Loucy (cell line): ENCODE measurements at regions not wholly inside any gene's neighbourhood (a gene's known extent, or its start where the extent isn't known, plus 50 kb on each side); places are given as distances from the start of the nearest gene placed in this dataset.

ENCODE experiments used
- H2AFZ ChIP-seq: fragments of 200-600 bp; sonication (generic); 2 replicates; pipeline ENCODE4 v1.6.0; 2016; ENCODE audit warnings: antibody characterized with exemption, mild to moderate bottlenecking, low read length, moderate library complexity
- H3F3A ChIP-seq: fragments of 200-600 bp; 2 replicates; pipeline ENCODE4 v1.6.0; 2016; ENCODE audit warnings: antibody characterized with exemption, low read depth, mild to moderate bottlenecking
- H3K27me3 ChIP-seq: fragments of 200-600 bp; sonication (generic); 2 replicates; pipeline ENCODE4 v1.6.1; 2014; ENCODE audit warnings: low read length, mild to moderate bottlenecking; ENCODE audit not compliant: insufficient read depth, poor library complexity, severe bottlenecking
- H3K36me3 ChIP-seq: fragments of 200-600 bp; sonication (generic); 2 replicates; pipeline ENCODE4 v1.6.1; 2016; ENCODE audit warnings: low read length; ENCODE audit not compliant: insufficient read depth
- H3K4me1 ChIP-seq: fragments of 200-600 bp; sonication (generic); 2 replicates; pipeline ENCODE4 v1.5.1; 2014; ENCODE audit warnings: low read length, mild to moderate bottlenecking; ENCODE audit not compliant: insufficient read depth, poor library complexity, severe bottlenecking
- H3K4me2 ChIP-seq: fragments of 200-600 bp; sonication (generic); 2 replicates; pipeline ENCODE4 v1.6.0; 2014; ENCODE audit warnings: antibody characterized with exemption, low read length, low read depth, mild to moderate bottlenecking; ENCODE audit not compliant: poor library complexity, severe bottlenecking
- H3K4me3 ChIP-seq: fragments of 200-600 bp; sonication (generic); 2 replicates; pipeline ENCODE4 v1.5.1; 2014; ENCODE audit warnings: low read length, mild to moderate bottlenecking, mixed read lengths; ENCODE audit not compliant: poor library complexity, severe bottlenecking
- H3K79me2 ChIP-seq: fragments of 200-600 bp; sonication (generic); 2 replicates; pipeline ENCODE4 v1.6.1; 2014; ENCODE audit warnings: low read length; ENCODE audit not compliant: insufficient read depth
- H3K9ac ChIP-seq: fragments of 200-600 bp; sonication (generic); 2 replicates; pipeline ENCODE4 v1.6.0; 2014; ENCODE audit warnings: mild to moderate bottlenecking, low read depth, low read length, moderate library complexity; ENCODE audit not compliant: poor library complexity, severe bottlenecking
- H3K9me2 ChIP-seq: fragments of 200-600 bp; sonication (generic); replicated peaks from 2 replicates; pipeline ENCODE4 v1.6.1; 2016; ENCODE audit warnings: low read depth, low read length, mixed read lengths
- H3K9me3 ChIP-seq: fragments of 200-600 bp; sonication (generic); 2 replicates; pipeline ENCODE4 v1.6.1; 2014; ENCODE audit warnings: mild to moderate bottlenecking, antibody characterized with exemption, low read length, low read depth; ENCODE audit not compliant: insufficient read depth
- H4K20me1 ChIP-seq: fragments of 200-600 bp; sonication (generic); 2 replicates; pipeline ENCODE4 v1.6.0; 2014; ENCODE audit warnings: antibody characterized with exemption, low read length, mild to moderate bottlenecking; ENCODE audit not compliant: insufficient read depth, poor library complexity, severe bottlenecking
- EZH2phosphoT487 ChIP-seq: fragments of 200-600 bp; IDR thresholded peaks from 2 replicates; pipeline ENCODE4 v1.6.1; 2018; ENCODE audit warnings: antibody characterized with exemption, mild to moderate bottlenecking, moderate library complexity, borderline replicate concordance
- TF ChIP-seq, protein P1 (sequence below): fragments of 200-600 bp; sonication (generic); conservative IDR thresholded peaks from 2 replicates; pipeline ENCODE4 v1.5.1; 2014; ENCODE audit warnings: mild to moderate bottlenecking, antibody characterized with exemption, low read length

DNA sequence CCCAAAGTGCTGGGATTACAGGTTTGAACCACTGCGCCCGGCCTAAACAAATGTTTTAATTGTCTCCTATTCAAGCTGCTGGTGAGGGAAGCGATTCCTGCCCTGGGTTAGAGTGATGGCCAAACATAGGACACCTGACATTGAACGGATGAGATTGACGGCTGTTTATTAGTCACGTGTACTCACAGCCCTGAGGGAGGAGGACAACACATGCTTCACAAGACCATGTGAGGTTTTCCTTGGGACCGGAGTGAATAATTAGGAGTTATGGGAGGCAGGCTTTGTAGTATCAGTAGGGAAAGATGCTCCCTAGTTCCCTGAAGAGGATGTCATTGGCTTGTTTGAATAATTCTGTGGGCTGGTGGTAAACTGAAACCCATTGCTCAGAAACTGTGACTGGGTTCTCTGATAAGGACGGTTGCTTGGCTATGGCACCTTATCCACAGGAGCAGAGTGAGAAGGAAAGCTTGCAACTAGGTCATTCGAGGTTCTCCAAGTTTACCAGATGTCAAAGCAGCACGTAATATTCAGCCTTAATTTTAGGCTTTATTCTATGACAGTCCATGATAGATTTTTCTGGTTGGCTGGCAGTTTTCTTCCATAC lies 245.8 kb downstream of the PLA2G4A start:
- Histone ChIP-seq H3K9me2 (no peaks in the 10 kb centered on the region), H2AFZ (no peak overlapping the region), H3K4me3 (no peak overlapping the region), H3K9me3 (no peaks in the 10 kb centered on the region), H4K20me1 (no peaks in the 10 kb centered on the region), H3K79me2 (no peaks in the 10 kb centered on the region), H3K9ac (no peak overlapping the region), H3F3A (no peaks in the 10 kb centered on the region), H3K27me3 (no peaks in the 10 kb centered on the region), H3K4me2 (no peak overlapping the region), H3K36me3 (no peaks in the 10 kb centered on the region), H3K4me1 (no peaks in the 10 kb centered on the region)
- TF ChIP-seq, protein P1, sequence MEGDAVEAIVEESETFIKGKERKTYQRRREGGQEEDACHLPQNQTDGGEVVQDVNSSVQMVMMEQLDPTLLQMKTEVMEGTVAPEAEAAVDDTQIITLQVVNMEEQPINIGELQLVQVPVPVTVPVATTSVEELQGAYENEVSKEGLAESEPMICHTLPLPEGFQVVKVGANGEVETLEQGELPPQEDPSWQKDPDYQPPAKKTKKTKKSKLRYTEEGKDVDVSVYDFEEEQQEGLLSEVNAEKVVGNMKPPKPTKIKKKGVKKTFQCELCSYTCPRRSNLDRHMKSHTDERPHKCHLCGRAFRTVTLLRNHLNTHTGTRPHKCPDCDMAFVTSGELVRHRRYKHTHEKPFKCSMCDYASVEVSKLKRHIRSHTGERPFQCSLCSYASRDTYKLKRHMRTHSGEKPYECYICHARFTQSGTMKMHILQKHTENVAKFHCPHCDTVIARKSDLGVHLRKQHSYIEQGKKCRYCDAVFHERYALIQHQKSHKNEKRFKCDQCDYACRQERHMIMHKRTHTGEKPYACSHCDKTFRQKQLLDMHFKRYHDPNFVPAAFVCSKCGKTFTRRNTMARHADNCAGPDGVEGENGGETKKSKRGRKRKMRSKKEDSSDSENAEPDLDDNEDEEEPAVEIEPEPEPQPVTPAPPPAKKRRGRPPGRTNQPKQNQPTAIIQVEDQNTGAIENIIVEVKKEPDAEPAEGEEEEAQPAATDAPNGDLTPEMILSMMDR: no peak
- TF ChIP-seq EZH2phosphoT487: no peak

DNA sequence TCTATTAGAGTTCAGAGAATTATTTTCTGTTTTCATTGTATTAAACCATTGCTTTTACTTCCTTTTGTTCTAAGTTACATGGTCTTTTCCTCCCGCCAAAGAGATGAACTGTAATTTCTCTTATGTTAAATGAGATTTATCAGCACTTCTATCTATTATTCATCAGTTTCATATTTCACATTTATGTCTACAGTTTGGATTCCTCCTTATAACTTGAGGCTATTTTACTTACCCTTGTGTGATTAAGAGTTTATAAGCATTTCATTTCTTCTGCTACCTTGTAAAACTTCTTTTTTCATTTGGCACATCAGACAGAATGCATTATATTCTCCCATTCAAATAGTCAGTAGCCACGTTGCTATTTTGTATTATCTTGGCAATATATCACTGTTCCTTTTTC lies 248.2 kb downstream of the PLA2G4A start:
- Histone ChIP-seq H3K9me3 (no peaks in the 10 kb centered on the region), H4K20me1 (no peaks in the 10 kb centered on the region), H3K79me2 (no peaks in the 10 kb centered on the region), H3K4me2 (no peak overlapping the region), H3K9me2 (no peaks in the 10 kb centered on the region), H3K36me3 (no peaks in the 10 kb centered on the region), H3K4me1 (no peaks in the 10 kb centered on the region), H3K4me3 (no peak overlapping the region), H3K9ac (no peak overlapping the region), H2AFZ (no peak overlapping the region), H3F3A (no peaks in the 10 kb centered on the region), H3K27me3 (no peaks in the 10 kb centered on the region)
- TF ChIP-seq, protein P1: no peak
- TF ChIP-seq EZH2phosphoT487: no peak

DNA sequence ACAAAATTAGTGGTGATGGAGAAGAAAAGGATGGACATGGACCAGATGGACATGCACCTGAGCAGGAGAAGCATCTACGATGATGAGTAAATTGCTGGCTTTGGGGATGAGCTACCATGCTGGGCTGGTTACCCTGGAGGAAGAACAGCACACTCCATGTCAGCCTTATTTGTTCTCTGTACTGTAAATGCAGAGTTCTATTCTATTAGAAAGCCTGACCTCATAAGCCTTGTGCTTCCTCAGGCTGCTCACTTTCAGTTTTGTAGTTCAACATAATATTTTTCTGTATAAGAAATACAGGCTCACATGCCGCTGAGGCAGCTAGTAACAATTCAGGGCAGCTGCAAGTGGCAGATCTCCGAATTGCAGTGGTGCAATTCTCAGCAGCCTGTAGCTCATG lies 249.6 kb downstream of the PLA2G4A start:
- Histone ChIP-seq H3K79me2 (no peaks in the 10 kb centered on the region), H3K27me3 (no peaks in the 10 kb centered on the region), H3K36me3 (no peaks in the 10 kb centered on the region), H3F3A (no peaks in the 10 kb centered on the region), H3K9ac (no peak overlapping the region), H3K4me3 (no peak overlapping the region), H3K9me2 (no peaks in the 10 kb centered on the region), H3K4me1 (no peaks in the 10 kb centered on the region), H3K4me2 (no peak overlapping the region), H4K20me1 (no peaks in the 10 kb centered on the region), H3K9me3 (no peaks in the 10 kb centered on the region), H2AFZ (no peak overlapping the region)
- TF ChIP-seq, protein P1: no peak
- no peak for TF ChIP-seq EZH2phosphoT487
